GM12891 (cell line): ENCODE measurements at regions not wholly inside any gene's neighbourhood (a gene's known extent, or its start where the extent isn't known, plus 50 kb on each side); places are given as distances from the start of the nearest gene placed in this dataset.

Experiments
- PAX5 ChIP-seq: IDR thresholded peaks from 2 replicates; pipeline ENCODE4 v1.6.1; 2011; ENCODE audit warnings: low read length, moderate library complexity, mild to moderate bottlenecking; ENCODE audit not compliant: insufficient read depth, severe bottlenecking
- POLR2A ChIP-seq: IDR thresholded peaks from 2 replicates; pipeline ENCODE4 v1.6.1; 2011; ENCODE audit warnings: low read depth, low read length, control low read depth
- POLR2AphosphoS5 ChIP-seq: IDR thresholded peaks from 2 replicates; pipeline ENCODE4 v1.6.1; 2011; ENCODE audit warnings: low read depth, low read length, control low read depth
- POU2F2 ChIP-seq: IDR thresholded peaks from 2 replicates; pipeline ENCODE4 v1.6.1; 2011; ENCODE audit warnings: low read depth, mild to moderate bottlenecking, control low read depth, low read length, moderate library complexity
- TAF1 ChIP-seq: IDR thresholded peaks from 2 replicates; pipeline ENCODE4 v1.6.1; 2011; ENCODE audit warnings: low read depth, low read length, control low read depth

DNA sequence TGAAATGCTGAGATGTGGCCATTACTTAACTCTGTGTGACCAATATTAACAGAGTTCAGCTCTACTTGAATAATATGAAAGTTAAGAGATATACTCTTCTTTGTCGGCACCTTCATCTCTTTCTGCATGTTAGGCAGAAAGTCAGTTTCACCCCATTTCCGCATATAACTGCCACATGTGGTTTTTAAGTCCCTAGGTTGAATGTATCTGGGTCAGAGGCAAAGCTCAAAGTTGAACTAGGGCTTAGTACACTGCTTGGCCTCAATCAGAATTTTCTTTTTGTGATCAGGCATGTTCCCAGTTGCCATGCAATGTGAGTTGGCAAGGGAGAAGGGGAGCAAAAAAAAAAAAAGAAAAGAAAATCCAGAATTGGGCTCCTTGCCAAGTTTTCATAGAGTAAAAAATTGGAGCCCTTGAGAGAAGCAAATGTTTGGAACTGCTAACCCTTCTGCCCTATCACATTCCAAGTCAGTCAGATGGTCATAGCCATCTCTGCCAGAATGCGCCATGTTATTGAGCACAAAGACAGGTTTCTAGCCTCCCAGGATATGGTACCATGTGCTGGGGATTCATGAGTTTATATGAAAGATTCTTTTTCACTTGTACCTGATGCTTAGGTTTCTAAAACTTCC is 251.2 kb upstream of the RORB start:
- TF ChIP-seq POLR2A (no peak), TAF1 (no peak), POLR2AphosphoS5 (no peak), PAX5 (no peak), POU2F2 (no peak)
